ENCODE measurements at regions not wholly inside any gene's neighbourhood (a gene's known extent, or its start where the extent isn't known, plus 50 kb on each side); places are given as distances from the start of the nearest gene placed in this dataset.

DNA sequence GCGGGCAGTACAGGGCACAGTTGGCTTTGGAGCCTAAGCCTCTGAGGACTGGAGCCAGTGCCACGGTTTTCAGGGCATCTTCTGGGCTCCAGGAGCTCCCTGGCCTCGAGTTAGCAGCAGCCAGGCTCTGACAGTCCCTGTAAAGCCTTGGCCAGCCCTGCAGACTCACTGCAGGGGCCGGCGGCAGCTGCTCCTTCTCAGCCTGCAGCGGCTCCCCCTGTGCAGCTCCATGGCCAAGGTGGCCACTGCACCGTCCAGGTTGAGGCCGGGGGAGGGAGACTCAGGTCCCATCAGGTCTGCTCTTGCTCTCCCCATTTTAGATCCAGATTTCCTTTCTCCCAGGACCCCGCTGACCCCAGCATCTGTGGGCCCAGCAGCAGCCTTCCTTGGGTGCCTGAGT lies 1461.1 kb downstream of the BRD1 start:
- TF ChIP-seq CTCF (IDR thresholded peaks at IDR 0.05; ENCODE audit: low read length) (no peak), EZH2phosphoT487 (IDR thresholded peaks at IDR 0.05; ENCODE audit: low read length) (no peak)

Measured in MM.1S (cell line).